HS-27A (cell line): ENCODE measurements at regions not wholly inside any gene's neighbourhood (a gene's known extent, or its start where the extent isn't known, plus 50 kb on each side); places are given as distances from the start of the nearest gene placed in this dataset.
A peak's percentile ranks its signal among the peaks of the same experiment; 100 is the strongest.
"Not testable (repeated sequence)": the region's sequence is repeated elsewhere in the genome, so short reads cannot be mapped to it uniquely, and the experiment has no call there.

Source experiments
- DNase-seq: peaks from one replicate; pipeline ENCODE4 v3.0.0-alpha.2; 2012; ENCODE audit warnings: low read depth, missing footprints

GRCh38 chr1:91207691-91208090, 185.9 kb upstream of the ZNF644 start:
- DNase-seq, result not testable (repeated sequence)

GRCh38 chr1:91204150-91204549, 182.3 kb upstream of the ZNF644 start:
- DNase-seq, result not testable (repeated sequence)

- no peak for DNase-seq
These were observed 179.9 kb upstream of the ZNF644 start for GRCh38 chr1:91201694-91202093.

DNA sequence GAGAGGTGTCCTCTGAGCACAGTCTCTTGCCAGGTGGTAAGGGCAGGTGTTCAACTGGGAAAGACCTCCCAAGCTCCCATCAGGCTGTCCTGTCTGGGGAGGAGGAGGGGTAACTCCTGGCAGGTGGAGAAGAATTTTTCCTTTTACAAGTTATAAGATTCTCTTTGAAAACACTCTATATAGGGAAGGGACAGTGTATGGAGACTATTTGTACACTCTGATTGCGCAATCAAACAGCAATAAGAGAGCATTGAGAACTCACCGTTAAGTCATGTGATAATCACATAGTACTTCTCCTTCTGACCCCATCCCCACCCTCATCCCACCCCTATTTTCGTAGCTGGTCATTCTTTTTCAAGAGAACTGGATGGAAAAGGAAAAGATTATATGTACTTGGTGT, 179.3 kb upstream of the ZNF644 start:
- DNase-seq, result no peak

- DNase-seq, result no peak
These were observed 178.8 kb upstream of the ZNF644 start for GRCh38 chr1:91200675-91201074.

DNA sequence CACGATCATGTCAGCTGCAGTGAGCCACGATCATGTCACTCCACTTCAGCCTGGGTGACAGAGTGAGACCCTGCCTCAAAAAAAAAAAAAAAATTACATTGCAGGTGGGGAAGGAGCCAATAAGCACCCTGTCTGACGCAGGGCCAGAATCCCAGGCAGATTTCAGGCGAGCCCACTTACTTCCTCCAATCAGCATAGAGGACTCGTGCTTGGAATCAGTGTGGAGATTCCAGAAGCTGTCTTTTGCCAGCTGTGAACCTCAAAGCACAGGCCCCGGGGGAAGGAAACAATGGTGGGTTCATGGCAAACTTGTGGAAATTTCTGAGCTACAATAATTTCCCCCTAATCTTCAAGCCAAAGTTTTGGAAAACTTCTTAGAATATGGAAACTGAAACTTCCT, 178.2 kb upstream of the ZNF644 start:
- DNase-seq, result no peak

GRCh38 chr1:91190996-91191395, 169.2 kb upstream of the ZNF644 start:
- no peak for DNase-seq

DNA sequence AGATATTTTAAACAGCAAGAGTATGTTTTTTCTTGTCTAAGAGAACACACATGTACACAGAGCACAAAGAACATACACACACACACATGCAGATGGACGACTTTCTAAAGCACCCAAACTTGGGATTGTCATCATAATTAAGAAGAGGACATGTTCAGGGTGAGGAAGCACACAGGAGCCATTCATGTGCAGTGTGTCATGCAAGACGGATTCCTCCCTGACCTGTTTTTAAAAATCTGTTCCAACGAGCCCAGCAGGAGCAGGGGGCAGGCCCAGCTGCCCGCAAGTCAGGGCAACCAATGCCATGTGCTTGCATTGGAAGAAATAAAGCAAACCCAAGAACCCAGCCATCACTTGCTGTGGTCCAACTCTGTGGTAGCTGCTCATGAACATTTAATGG, 167.3 kb upstream of the ZNF644 start:
- no peak for DNase-seq

GRCh38 chr1:91182807-91183206, 161.0 kb upstream of the ZNF644 start:
- DNase-seq, result not testable (repeated sequence)

GRCh38 chr1:91176250-91176649, 154.4 kb upstream of the ZNF644 start:
- DNase-seq, result no peak

DNA sequence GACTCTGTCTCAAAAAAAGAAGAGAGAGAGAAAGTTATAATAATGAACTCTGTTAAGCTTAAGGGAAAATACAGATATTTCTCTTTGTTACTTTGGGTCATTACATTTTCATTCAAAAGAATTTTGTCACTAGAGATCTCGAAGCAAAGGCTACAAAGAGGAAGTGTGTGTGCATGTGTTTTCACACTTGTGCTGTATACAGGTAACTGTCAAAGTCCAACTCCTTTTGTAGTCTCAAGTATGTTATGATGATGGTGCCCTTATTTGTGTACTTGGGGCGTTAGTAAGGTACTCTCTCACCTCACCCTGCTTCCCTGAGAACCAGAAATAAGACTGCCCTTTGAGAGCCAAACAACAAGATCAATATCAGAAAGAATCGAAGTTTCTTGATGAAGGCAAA, 152.9 kb upstream of the ZNF644 start:
- DNase-seq, result no peak

GRCh38 chr1:91173346-91173890, 151.6 kb upstream of the ZNF644 start:
- no peak for DNase-seq

GRCh38 chr1:91172541-91172940, 150.7 kb upstream of the ZNF644 start:
- DNase-seq, result no peak

GRCh38 chr1:91171898-91172297, 150.1 kb upstream of the ZNF644 start:
- DNase-seq, result no peak

DNA sequence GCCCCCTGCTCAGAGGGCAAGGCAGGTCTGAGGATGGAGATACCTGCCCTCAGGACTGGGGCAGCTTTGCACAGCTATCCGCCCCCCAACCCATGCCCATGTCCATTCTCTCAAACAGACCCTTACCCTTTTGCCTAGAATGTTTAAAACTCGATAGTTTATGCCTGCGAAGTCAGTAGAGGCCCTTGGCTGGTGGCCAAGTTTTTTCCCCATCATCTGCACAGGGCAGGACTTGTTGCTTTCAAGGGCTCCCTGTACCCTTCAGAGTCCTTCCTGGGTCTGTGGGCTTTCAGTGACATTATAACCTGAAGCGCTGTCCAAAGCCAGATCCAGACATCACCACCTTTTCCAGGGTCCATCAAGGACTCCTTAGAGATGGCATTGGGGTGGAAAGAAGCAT, 148.7 kb upstream of the ZNF644 start:
- no peak for DNase-seq

- no peak for DNase-seq
These were observed 144.4 kb upstream of the ZNF644 start for GRCh38 chr1:91166106-91166712.

DNA sequence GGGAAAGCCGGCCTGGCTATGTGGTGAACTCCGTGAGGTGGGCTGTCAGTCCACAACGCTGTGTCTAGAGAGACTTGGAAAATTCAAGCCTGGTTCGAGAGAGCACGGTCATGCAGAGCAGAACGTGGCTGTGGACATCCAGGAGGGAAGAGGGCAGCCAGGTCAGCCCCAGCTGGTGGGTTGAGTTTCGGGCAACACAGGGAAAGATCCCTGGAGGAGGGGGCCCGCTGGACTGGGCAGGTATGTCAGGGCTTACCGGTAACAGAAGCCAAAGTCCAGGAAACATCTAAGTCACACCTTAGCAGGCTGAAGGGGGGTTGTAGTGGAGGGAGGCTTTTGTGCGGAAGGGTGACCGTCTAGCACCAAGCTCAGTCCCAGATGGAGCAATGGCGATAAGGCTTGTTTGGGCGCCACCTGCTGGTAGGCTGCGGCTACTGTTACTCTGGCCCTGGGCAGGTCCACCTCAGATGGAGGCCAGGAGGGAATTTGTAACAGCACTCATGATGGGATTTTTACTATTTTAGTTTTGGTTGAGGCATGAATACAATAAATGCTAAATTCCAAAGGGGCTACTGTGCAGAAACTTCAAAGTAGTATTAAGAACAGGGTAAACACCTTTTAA, 143.3 kb upstream of the ZNF644 start:
- DNase-seq, result peak; percentile 26

DNA sequence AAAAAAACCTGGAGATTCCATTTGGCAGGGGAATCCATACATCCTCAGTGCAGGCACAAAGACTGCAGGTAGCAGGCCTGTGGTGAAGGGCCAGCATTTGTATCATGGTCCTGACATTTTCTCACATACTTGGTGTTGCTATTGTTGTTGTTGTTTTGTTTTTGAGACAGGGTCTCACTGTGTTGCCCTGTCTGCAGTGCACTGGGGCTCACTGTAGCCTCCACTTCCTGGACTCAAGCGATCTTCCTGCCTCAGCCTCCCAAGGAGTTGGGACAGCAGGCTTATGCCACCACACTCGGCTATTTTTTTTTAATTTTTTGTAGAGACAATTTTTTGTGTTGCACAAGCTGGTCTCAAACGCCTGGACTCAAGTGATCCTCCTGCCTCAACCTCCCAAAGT, 140.8 kb upstream of the ZNF644 start:
- no peak for DNase-seq

- DNase-seq, result no peak
These were observed 139.9 kb upstream of the ZNF644 start for GRCh38 chr1:91161749-91162148.

DNA sequence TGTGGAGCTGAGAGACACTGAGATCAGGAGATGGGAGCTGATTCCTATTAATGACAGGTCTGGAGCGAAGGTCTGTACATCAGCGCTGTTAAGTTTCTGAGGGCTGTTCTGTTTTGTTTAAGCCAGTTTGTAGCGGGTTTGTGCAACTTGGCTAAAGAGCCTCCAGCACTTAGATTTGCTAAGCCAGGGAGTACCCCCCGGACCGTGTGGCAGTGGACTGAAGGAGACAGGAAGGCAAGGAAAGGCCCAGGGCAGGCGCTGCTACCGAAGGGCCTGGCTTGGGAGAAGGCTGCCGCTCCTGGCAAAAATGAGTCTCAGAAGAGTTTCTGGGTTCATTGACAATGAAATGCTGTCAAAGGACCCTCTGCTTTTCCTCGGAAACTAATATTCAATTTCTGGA, 139.3 kb upstream of the ZNF644 start:
- DNase-seq, result no peak

GRCh38 chr1:91160363-91161075, 138.7 kb upstream of the ZNF644 start:
- no peak for DNase-seq

- DNase-seq, result no peak
These were observed 131.5 kb upstream of the ZNF644 start for GRCh38 chr1:91153341-91153740.

DNA sequence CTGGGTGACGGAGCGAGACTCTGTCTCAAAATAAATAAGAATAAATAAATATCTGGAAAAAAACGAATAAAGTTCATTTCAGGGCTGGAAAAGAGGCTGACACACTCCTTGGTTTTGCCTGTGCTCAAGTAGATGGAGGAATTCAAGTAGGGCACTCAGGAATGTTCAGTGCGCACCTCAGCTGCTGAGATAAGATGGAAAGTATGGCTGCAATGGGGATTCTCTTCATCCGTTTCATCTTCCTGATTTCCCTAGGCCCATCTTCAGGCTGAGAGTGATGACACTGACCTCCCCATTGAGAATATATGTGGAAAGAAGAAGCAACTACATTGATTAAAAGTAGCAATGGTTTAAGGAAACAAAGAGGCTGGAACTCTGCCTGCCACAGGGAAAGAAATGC, 130.5 kb upstream of the ZNF644 start:
- DNase-seq, result no peak
